A549 (cell line): ENCODE measurements at regions not wholly inside any gene's neighbourhood (a gene's known extent, or its start where the extent isn't known, plus 50 kb on each side); places are given as distances from the start of the nearest gene placed in this dataset.

ENCODE experiments used
- POLR2A ChIP-seq: IDR thresholded peaks from 2 replicates; pipeline ENCODE4 v1.6.1; 2012; ENCODE audit warnings: mild to moderate bottlenecking, low read length
- POLR2AphosphoS2 ChIP-seq: conservative IDR thresholded peaks from 2 replicates; pipeline ENCODE4 v1.6.1; 2012; ENCODE audit warnings: low read length, improper control_type of control experiment, inconsistent platforms
- RAD21 ChIP-seq, 2 experiments: fragments of >200 bp in 1 of 2; sonication (Bioruptor Twin) in 1 of 2; formaldehyde crosslinking in 1 of 2; IDR thresholded peaks in 1 of 2; conservative IDR thresholded peaks in 1 of 2; 2 replicates in 1 of 2; 3 replicates in 1 of 2; pipeline ENCODE4 v1.6.1; 2012 to 2018; ENCODE audit warnings: inconsistent platforms in 1 of 2
- RARB ChIP-seq: fragments of 250-450 bp; sonication (Bioruptor Pico); IDR thresholded peaks from 2 replicates; pipeline ENCODE4 v1.8.0; 2021; ENCODE audit warnings: mild to moderate bottlenecking, moderate library complexity
- TF ChIP-seq, protein P1 (sequence below): fragments of >200 bp; sonication (Bioruptor Twin); formaldehyde crosslinking; IDR thresholded peaks from 3 replicates; pipeline ENCODE4 v1.5.1; 2016
- TF ChIP-seq, protein P2 (sequence below): IDR thresholded peaks from 2 replicates; pipeline ENCODE4 v1.6.1; 2012
- TF ChIP-seq, protein P3 (sequence below): fragments of 150-350 bp; IDR thresholded peaks from 2 replicates; pipeline ENCODE4 v1.6.1; 2014; ENCODE audit warnings: low read depth, mild to moderate bottlenecking, low read length

DNA sequence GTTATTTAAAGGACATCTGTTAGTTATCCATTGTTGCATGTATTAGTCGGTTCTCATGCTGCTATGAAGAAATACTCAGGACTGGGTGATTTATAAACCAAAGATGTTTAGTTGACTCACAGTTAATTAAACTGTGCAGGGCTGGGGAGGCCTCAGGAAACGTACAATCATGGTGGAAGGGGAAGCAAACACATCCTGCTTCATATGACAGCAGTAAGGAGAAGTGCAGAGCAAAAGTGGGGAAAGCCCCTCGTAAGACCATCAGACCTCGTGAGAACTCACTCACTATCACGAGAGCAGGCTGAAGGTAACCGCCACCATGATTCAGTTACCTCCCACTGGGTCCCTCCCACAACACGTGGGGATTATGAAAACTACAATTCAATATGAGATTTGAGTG is 2064.1 kb downstream of the MAT2B start:
- TF ChIP-seq, protein P1, sequence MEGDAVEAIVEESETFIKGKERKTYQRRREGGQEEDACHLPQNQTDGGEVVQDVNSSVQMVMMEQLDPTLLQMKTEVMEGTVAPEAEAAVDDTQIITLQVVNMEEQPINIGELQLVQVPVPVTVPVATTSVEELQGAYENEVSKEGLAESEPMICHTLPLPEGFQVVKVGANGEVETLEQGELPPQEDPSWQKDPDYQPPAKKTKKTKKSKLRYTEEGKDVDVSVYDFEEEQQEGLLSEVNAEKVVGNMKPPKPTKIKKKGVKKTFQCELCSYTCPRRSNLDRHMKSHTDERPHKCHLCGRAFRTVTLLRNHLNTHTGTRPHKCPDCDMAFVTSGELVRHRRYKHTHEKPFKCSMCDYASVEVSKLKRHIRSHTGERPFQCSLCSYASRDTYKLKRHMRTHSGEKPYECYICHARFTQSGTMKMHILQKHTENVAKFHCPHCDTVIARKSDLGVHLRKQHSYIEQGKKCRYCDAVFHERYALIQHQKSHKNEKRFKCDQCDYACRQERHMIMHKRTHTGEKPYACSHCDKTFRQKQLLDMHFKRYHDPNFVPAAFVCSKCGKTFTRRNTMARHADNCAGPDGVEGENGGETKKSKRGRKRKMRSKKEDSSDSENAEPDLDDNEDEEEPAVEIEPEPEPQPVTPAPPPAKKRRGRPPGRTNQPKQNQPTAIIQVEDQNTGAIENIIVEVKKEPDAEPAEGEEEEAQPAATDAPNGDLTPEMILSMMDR, result no peak
- TF ChIP-seq RAD21 (conservative IDR thresholded peaks at IDR 0.05 in 1 of 2, IDR thresholded peaks at IDR 0.05 in 1 of 2) (no peak), RARB (CRISPR knock-in tag) (no peak), POLR2A (no peak), POLR2AphosphoS2 (no peak)
- TF ChIP-seq, protein P2, sequence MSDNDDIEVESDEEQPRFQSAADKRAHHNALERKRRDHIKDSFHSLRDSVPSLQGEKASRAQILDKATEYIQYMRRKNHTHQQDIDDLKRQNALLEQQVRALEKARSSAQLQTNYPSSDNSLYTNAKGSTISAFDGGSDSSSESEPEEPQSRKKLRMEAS, result no peak
- TF ChIP-seq, protein P3, sequence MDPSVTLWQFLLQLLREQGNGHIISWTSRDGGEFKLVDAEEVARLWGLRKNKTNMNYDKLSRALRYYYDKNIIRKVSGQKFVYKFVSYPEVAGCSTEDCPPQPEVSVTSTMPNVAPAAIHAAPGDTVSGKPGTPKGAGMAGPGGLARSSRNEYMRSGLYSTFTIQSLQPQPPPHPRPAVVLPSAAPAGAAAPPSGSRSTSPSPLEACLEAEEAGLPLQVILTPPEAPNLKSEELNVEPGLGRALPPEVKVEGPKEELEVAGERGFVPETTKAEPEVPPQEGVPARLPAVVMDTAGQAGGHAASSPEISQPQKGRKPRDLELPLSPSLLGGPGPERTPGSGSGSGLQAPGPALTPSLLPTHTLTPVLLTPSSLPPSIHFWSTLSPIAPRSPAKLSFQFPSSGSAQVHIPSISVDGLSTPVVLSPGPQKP, result no peak
